Tibial nerve (tissue), 3 donors: ENCODE measurements at regions not wholly inside any gene's neighbourhood (a gene's known extent, or its start where the extent isn't known, plus 50 kb on each side); places are given as distances from the start of the nearest gene placed in this dataset.

Experiments
- POLR2A ChIP-seq, 2 donors: fragments of 450-650 bp; IDR thresholded peaks; one replicate each; pipeline ENCODE4 v1.6.1; 2017; ENCODE audit warnings: antibody characterized with exemption in 2 of 2, mild to moderate bottlenecking in 2 of 2, moderate library complexity in 2 of 2
- TF ChIP-seq, protein P1 (sequence below), 5 experiments: fragments of 200-600 bp in 3 of 5; fragments of 450-650 bp in 2 of 5; sonication (generic) in 3 of 5; IDR thresholded peaks; one replicate each; pipeline ENCODE4 v1.5.1; 2016 to 2019; ENCODE audit warnings: antibody characterized with exemption in 5 of 5, mild to moderate bottlenecking in 3 of 5, moderate library complexity in 2 of 5

DNA sequence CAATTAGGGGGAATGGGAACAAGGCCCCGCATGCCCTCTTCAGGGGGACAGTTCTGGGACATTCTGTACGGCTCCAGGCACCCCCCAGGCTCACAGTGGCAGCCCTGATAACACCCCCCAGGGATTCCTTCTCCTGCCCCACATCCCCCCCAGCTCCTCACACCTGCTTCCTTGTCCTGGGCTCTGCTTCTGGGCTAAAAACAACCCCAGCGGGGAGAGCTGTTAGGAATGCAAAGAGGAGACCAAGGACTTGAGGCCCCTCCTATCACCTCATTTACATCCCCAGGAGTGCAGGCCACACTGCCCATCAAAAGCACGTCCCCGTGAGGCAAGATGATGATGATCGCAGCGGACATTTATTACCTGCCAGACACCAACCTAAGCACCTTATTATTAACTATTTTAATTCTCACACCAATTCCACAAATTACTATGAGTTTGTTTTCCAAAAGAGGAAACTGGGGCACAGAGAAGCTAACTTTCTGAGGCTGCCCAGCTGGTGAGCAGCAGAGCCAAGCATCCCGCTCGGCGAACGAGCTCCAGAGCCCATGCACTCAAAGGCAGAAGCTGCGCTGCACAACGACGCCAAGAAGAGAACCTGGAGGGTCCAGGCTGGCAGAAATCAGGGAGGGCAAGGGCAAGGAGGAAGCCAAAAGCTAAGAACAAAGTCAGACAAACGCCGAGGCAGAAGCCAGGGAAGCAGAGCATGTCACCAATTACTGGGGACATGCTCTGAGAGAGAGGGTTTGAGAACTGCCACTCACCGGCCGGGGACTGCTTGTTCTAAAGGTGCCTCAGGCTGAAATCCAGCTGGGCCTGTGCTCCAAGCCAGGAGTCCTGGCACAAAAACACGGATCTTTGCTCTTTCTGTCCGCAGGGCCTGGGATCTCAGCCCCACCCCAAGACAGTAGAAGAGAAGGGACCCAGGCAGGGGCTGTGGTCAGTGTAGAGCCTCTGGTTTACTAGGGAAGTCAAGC is 76.2 kb upstream of the NSMCE3 start:
- TF ChIP-seq, protein P1, sequence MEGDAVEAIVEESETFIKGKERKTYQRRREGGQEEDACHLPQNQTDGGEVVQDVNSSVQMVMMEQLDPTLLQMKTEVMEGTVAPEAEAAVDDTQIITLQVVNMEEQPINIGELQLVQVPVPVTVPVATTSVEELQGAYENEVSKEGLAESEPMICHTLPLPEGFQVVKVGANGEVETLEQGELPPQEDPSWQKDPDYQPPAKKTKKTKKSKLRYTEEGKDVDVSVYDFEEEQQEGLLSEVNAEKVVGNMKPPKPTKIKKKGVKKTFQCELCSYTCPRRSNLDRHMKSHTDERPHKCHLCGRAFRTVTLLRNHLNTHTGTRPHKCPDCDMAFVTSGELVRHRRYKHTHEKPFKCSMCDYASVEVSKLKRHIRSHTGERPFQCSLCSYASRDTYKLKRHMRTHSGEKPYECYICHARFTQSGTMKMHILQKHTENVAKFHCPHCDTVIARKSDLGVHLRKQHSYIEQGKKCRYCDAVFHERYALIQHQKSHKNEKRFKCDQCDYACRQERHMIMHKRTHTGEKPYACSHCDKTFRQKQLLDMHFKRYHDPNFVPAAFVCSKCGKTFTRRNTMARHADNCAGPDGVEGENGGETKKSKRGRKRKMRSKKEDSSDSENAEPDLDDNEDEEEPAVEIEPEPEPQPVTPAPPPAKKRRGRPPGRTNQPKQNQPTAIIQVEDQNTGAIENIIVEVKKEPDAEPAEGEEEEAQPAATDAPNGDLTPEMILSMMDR (IDR thresholded peaks at IDR 0.05) = no peak
- TF ChIP-seq POLR2A (IDR thresholded peaks at IDR 0.05) = no peak
